H9 (cell line): ENCODE measurements at regions not wholly inside any gene's neighbourhood (a gene's known extent, or its start where the extent isn't known, plus 50 kb on each side); places are given as distances from the start of the nearest gene placed in this dataset.

Source experiments
- DNase-seq: peaks from one replicate; pipeline ENCODE4 v3.0.0-alpha.2; 2017
- H2AFZ ChIP-seq: one replicate; pipeline ENCODE4 v1.6.1; 2013; ENCODE audit warnings: mild to moderate bottlenecking, low read length, control low read depth, moderate library complexity
- H2AK5ac ChIP-seq: 2 replicates; pipeline ENCODE4 v1.6.1; 2013; ENCODE audit warnings: low read length, control low read depth, mixed read lengths; ENCODE audit not compliant: insufficient read length
- H2BK120ac ChIP-seq: one replicate; pipeline ENCODE4 v1.6.1; 2013; ENCODE audit warnings: low read depth, mild to moderate bottlenecking, low read length, control low read depth, inconsistent platforms; ENCODE audit not compliant: poor library complexity, severe bottlenecking
- H2BK12ac ChIP-seq: 2 replicates; pipeline ENCODE4 v1.6.1; 2013; ENCODE audit warnings: low read length, control low read depth, mixed read lengths, low read depth; ENCODE audit not compliant: insufficient read length
- H2BK15ac ChIP-seq: 2 replicates; pipeline ENCODE4 v1.6.1; 2013; ENCODE audit warnings: low read depth, low read length, control low read depth
- H2BK20ac ChIP-seq: one replicate; pipeline ENCODE4 v1.6.1; 2013; ENCODE audit warnings: low read depth, mild to moderate bottlenecking, low read length, control low read depth, inconsistent platforms; ENCODE audit not compliant: poor library complexity, severe bottlenecking
- H2BK5ac ChIP-seq: 2 replicates; pipeline ENCODE4 v1.6.1; 2013; ENCODE audit warnings: low read length, control low read depth, mixed read lengths; ENCODE audit not compliant: insufficient read length
- H3K14ac ChIP-seq: 2 replicates; pipeline ENCODE4 v1.6.1; 2013; ENCODE audit warnings: low read length, control low read depth; ENCODE audit not compliant: insufficient read depth
- H3K18ac ChIP-seq: 2 replicates; pipeline ENCODE4 v1.6.1; 2013; ENCODE audit warnings: low read depth, mild to moderate bottlenecking, mixed read lengths, low read length, control low read depth; ENCODE audit not compliant: insufficient read length
- H3K23ac ChIP-seq: 2 replicates; pipeline ENCODE4 v1.6.1; 2013; ENCODE audit warnings: low read length, control low read depth, mixed read lengths, low read depth; ENCODE audit not compliant: insufficient read length
- H3K23me2 ChIP-seq: 2 replicates; pipeline ENCODE4 v1.6.1; 2013; ENCODE audit warnings: low read depth, mild to moderate bottlenecking, mixed read lengths, low read length, control low read depth; ENCODE audit not compliant: insufficient read length, poor library complexity, severe bottlenecking
- H3K27ac ChIP-seq: 2 replicates; pipeline ENCODE4 v1.5.1; 2013; ENCODE audit warnings: low read length, control low read depth, mixed read lengths, low read depth; ENCODE audit not compliant: insufficient read length
- H3K27me3 ChIP-seq: 2 replicates; pipeline ENCODE4 v1.6.1; 2013; ENCODE audit warnings: low read length, control low read depth, inconsistent platforms; ENCODE audit not compliant: insufficient read depth
- H3K4ac ChIP-seq: 2 replicates; pipeline ENCODE4 v1.6.1; 2013; ENCODE audit warnings: low read depth, mild to moderate bottlenecking, control low read depth, inconsistent platforms, low read length, moderate library complexity
- H3K4me1 ChIP-seq: 2 replicates; pipeline ENCODE4 v1.6.1; 2013; ENCODE audit warnings: low read length, control low read depth, inconsistent platforms; ENCODE audit not compliant: insufficient read depth
- H3K4me2 ChIP-seq: 2 replicates; pipeline ENCODE4 v1.6.1; 2013; ENCODE audit warnings: low read length, control low read depth, mixed read lengths; ENCODE audit not compliant: insufficient read length, insufficient read depth
- H3K56ac ChIP-seq: 2 replicates; pipeline ENCODE4 v1.6.1; 2013; ENCODE audit warnings: low read depth, mild to moderate bottlenecking, mixed read lengths, low read length, control low read depth; ENCODE audit not compliant: insufficient read length
- H3K79me1 ChIP-seq: 2 replicates; pipeline ENCODE4 v1.6.1; 2013; ENCODE audit warnings: low read depth, mild to moderate bottlenecking, moderate library complexity, low read length, control low read depth, inconsistent platforms; ENCODE audit not compliant: insufficient read depth, poor library complexity, severe bottlenecking
- H3K79me2 ChIP-seq: 2 replicates; pipeline ENCODE4 v1.6.1; 2013; ENCODE audit warnings: low read length, control low read depth, inconsistent platforms; ENCODE audit not compliant: insufficient read depth
- H3K9ac ChIP-seq: 2 replicates; pipeline ENCODE4 v1.6.1; 2013; ENCODE audit warnings: low read length, control low read depth, mixed read lengths; ENCODE audit not compliant: insufficient read length; ENCODE audit errors: extremely low read depth
- H3K9me3 ChIP-seq: one replicate; pipeline ENCODE4 v1.6.1; 2013; ENCODE audit warnings: low read depth, low read length, inconsistent platforms; ENCODE audit not compliant: control insufficient read depth
- H3T11ph ChIP-seq: one replicate; pipeline ENCODE4 v1.6.1; 2013; ENCODE audit warnings: mild to moderate bottlenecking, low read length, control low read depth, inconsistent platforms
- H4K20me1 ChIP-seq: one replicate; pipeline ENCODE4 v1.6.1; 2013; ENCODE audit not compliant: control insufficient read depth, insufficient read length, insufficient read depth
- H4K5ac ChIP-seq: 2 replicates; pipeline ENCODE4 v1.6.1; 2013; ENCODE audit warnings: low read depth, mild to moderate bottlenecking, mixed read lengths, low read length, control low read depth; ENCODE audit not compliant: insufficient read length
- H4K8ac ChIP-seq: replicated peaks from 2 replicates; pipeline ENCODE4 v1.6.1; 2013; ENCODE audit warnings: low read length, control low read depth, mixed read lengths, low read depth; ENCODE audit not compliant: insufficient read length
- H4K91ac ChIP-seq: 2 replicates; pipeline ENCODE4 v1.6.1; 2013; ENCODE audit warnings: low read depth, mild to moderate bottlenecking, moderate library complexity, mixed read lengths, low read length, control low read depth; ENCODE audit not compliant: insufficient read length
- H3K27ac Mint-ChIP-seq, 3 experiments: 2 replicates in 2 of 3; 3 replicates in 1 of 3; pipeline ENCODE4 v1.8.0; 2020 to 2021; ENCODE audit warnings: mixed read lengths in 3 of 3, mild to moderate bottlenecking in 1 of 3, moderate library complexity in 1 of 3
- H3K27me3 Mint-ChIP-seq: 2 replicates; pipeline ENCODE4 v1.8.0; 2021; ENCODE audit warnings: low read depth, mild to moderate bottlenecking, moderate library complexity, mixed read lengths
- H3K36me3 Mint-ChIP-seq, 3 experiments: 2 replicates in 2 of 3; 3 replicates in 1 of 3; pipeline ENCODE4 v1.8.0; 2020 to 2021; ENCODE audit warnings: low read depth in 3 of 3, mixed read lengths in 3 of 3; ENCODE audit not compliant: insufficient read depth in 1 of 3
- H3K4me1 Mint-ChIP-seq, 2 experiments: 2 replicates each; pipeline ENCODE4 v1.8.0; 2020; ENCODE audit warnings: mixed read lengths in 2 of 2
- H3K4me3 Mint-ChIP-seq, 2 experiments: 2 replicates in 1 of 2; 3 replicates in 1 of 2; pipeline ENCODE4 v1.8.0; 2020 to 2021; ENCODE audit warnings: mild to moderate bottlenecking in 2 of 2, mixed read lengths in 2 of 2, moderate library complexity in 1 of 2
- H3K9me3 Mint-ChIP-seq, 2 experiments: 2 replicates in 1 of 2; 3 replicates in 1 of 2; pipeline ENCODE4 v1.8.0; 2020; ENCODE audit warnings: mild to moderate bottlenecking in 2 of 2, mixed read lengths in 2 of 2, moderate library complexity in 1 of 2
- TF ChIP-seq, protein P1 (sequence below): fragments of 200-600 bp; sonication (generic); conservative IDR thresholded peaks from 3 replicates; pipeline ENCODE4 v1.8.0; 2021; ENCODE audit warnings: antibody characterized with exemption, mild to moderate bottlenecking

DNA sequence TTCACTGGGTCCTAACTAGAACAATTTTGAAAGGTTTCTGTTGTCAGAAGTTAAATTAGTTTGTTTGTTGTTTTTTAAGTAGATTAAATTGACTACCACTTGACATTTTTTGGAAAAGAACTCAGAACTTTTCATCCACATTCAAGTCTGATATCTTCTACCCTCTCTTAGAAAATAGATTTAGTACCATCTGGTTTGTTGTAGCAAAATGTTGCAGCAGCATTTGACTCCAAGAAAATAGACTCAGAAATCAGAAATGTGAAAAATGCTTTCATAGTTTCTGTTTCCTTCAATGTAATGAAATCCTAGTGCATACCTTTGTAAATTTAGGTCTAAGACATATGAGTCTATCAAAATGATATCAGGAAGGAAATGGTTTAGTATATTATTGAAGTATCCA is 256.3 kb upstream of the CLEC14A start:
- no peak overlapping the region for H3K27ac Mint-ChIP-seq
- no peak overlapping the region for H2BK120ac ChIP-seq

More for the DNA sequence above, 256.3 kb upstream of the CLEC14A start:
- Mint-ChIP-seq H3K4me3 (no peak overlapping the region), H3K9me3 (peaks cover 0 to 2% of the 10 kb centered on the region in 2 experiments; a peak in 2 of 5 replicates), H3K27me3 (peaks cover 2% of the 10 kb centered on the region; the same call in 1 of the 2 replicates), H3K36me3 (no peaks in the 10 kb centered on the region), H3K4me1 (no peaks in the 10 kb centered on the region)
- Histone ChIP-seq H3K4me1 (no peaks in the 10 kb centered on the region), H4K91ac (no peak overlapping the region), H3K9ac (no peak overlapping the region), H3K27me3 (no peaks in the 10 kb centered on the region), H2BK5ac (no peak overlapping the region), H2BK15ac (no peak overlapping the region), H3K23me2 (no peaks in the 10 kb centered on the region), H3K14ac (no peak overlapping the region), H3K18ac (no peak overlapping the region), H3K4me2 (no peak overlapping the region), H4K20me1 (no peaks in the 10 kb centered on the region), H3T11ph (no peak overlapping the region), H3K23ac (no peak overlapping the region), H2AK5ac (no peak overlapping the region), H3K27ac (no peak overlapping the region), H3K79me1 (no peaks in the 10 kb centered on the region), H3K9me3 (no peaks in the 10 kb centered on the region), H4K5ac (no peak overlapping the region), H3K79me2 (no peaks in the 10 kb centered on the region), H4K8ac (no peak overlapping the region), H3K4ac (no peak overlapping the region), H2BK20ac (no peak overlapping the region), H2BK12ac (no peak overlapping the region), H3K56ac (no peak overlapping the region), H2AFZ (no peak overlapping the region)
- TF ChIP-seq, protein P1, sequence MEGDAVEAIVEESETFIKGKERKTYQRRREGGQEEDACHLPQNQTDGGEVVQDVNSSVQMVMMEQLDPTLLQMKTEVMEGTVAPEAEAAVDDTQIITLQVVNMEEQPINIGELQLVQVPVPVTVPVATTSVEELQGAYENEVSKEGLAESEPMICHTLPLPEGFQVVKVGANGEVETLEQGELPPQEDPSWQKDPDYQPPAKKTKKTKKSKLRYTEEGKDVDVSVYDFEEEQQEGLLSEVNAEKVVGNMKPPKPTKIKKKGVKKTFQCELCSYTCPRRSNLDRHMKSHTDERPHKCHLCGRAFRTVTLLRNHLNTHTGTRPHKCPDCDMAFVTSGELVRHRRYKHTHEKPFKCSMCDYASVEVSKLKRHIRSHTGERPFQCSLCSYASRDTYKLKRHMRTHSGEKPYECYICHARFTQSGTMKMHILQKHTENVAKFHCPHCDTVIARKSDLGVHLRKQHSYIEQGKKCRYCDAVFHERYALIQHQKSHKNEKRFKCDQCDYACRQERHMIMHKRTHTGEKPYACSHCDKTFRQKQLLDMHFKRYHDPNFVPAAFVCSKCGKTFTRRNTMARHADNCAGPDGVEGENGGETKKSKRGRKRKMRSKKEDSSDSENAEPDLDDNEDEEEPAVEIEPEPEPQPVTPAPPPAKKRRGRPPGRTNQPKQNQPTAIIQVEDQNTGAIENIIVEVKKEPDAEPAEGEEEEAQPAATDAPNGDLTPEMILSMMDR, result no peak
- no peak for DNase-seq
